ENCODE measurements at regions not wholly inside any gene's neighbourhood (a gene's known extent, or its start where the extent isn't known, plus 50 kb on each side); places are given as distances from the start of the nearest gene placed in this dataset.
A peak's percentile ranks its signal among the peaks of the same experiment; 100 is the strongest.
"Not testable (repeated sequence)": the region's sequence is repeated elsewhere in the genome, so short reads cannot be mapped to it uniquely, and the experiment has no call there.

- FAIRE-seq = no peak
These were observed 300.0 kb upstream of the SMIM21 start for GRCh38 chr18:75727456-75727855.

GRCh38 chr18:75723521-75724340, 296.2 kb upstream of the SMIM21 start:
- no peak for FAIRE-seq

- no peak for FAIRE-seq
These were observed 287.3 kb upstream of the SMIM21 start for GRCh38 chr18:75714766-75715165.

GRCh38 chr18:75712124-75712867, 284.8 kb upstream of the SMIM21 start:
- FAIRE-seq = not testable (repeated sequence)

- no peak for FAIRE-seq
These were observed 273.1 kb upstream of the SMIM21 start for GRCh38 chr18:75700561-75700960.

GRCh38 chr18:75698861-75699260, 271.4 kb upstream of the SMIM21 start:
- no peak for FAIRE-seq

GRCh38 chr18:75697493-75697892, 270.0 kb upstream of the SMIM21 start:
- FAIRE-seq = no peak

GRCh38 chr18:75696391-75696790, 268.9 kb upstream of the SMIM21 start:
- no peak for FAIRE-seq

- no peak for FAIRE-seq
These were observed 266.8 kb upstream of the SMIM21 start for GRCh38 chr18:75694292-75694691.

GRCh38 chr18:75691483-75691882, 264.0 kb upstream of the SMIM21 start:
- FAIRE-seq = no peak

GRCh38 chr18:75690283-75690682, 262.8 kb upstream of the SMIM21 start:
- FAIRE-seq = not testable (repeated sequence)

GRCh38 chr18:75687626-75688025, 260.1 kb upstream of the SMIM21 start:
- no peak for FAIRE-seq

- no peak for FAIRE-seq
These were observed 255.9 kb upstream of the SMIM21 start for GRCh38 chr18:75683426-75683825.

GRCh38 chr18:75681538-75682115, 254.1 kb upstream of the SMIM21 start:
- FAIRE-seq = no peak

- FAIRE-seq = no peak
These were observed 251.8 kb upstream of the SMIM21 start for GRCh38 chr18:75679331-75679730.

GRCh38 chr18:75678627-75679026, 251.1 kb upstream of the SMIM21 start:
- no peak for FAIRE-seq

- FAIRE-seq = no peak
These were observed 250.4 kb upstream of the SMIM21 start for GRCh38 chr18:75677696-75678455.

- FAIRE-seq = no peak
These were observed 233.4 kb upstream of the SMIM21 start for GRCh38 chr18:75660932-75661331.

- FAIRE-seq = peak; percentile 71
These were observed 232.1 kb upstream of the SMIM21 start for GRCh38 chr18:75659535-75660023.

GRCh38 chr18:75658330-75658729, 230.8 kb upstream of the SMIM21 start:
- no peak for FAIRE-seq

- peak; percentile 5 for FAIRE-seq
These were observed 229.2 kb upstream of the SMIM21 start for GRCh38 chr18:75656563-75657247.

- no peak for FAIRE-seq
These were observed 228.5 kb upstream of the SMIM21 start for GRCh38 chr18:75656035-75656434.
